Thyroid gland (tissue), 4 donors: ENCODE measurements at regions not wholly inside any gene's neighbourhood (a gene's known extent, or its start where the extent isn't known, plus 50 kb on each side); places are given as distances from the start of the nearest gene placed in this dataset.

Source experiments
- DNase-seq, 2 donors: peaks; one replicate each; pipeline ENCODE4 v3.0.0-alpha.2; 2019
- H3K27ac ChIP-seq, 3 donors: fragments of 200-600 bp; sonication (generic); 1 replicate in 2 of 3; 2 replicates in 1 of 3; pipeline ENCODE4 v1.5.1; 2016 to 2019; ENCODE audit warnings: mild to moderate bottlenecking in 1 of 3, moderate library complexity in 1 of 3
- H3K27me3 ChIP-seq: fragments of 200-600 bp; sonication (generic); one replicate; pipeline ENCODE4 v1.5.1; 2019
- H3K36me3 ChIP-seq, 2 donors: fragments of 200-600 bp; sonication (generic); one replicate each; pipeline ENCODE4 v1.5.1; 2016 to 2019
- H3K4me1 ChIP-seq, 2 donors: fragments of 200-600 bp; sonication (generic); one replicate each; pipeline ENCODE4 v1.5.1; 2017 to 2019
- H3K4me3 ChIP-seq, 3 donors: fragments of 200-600 bp; sonication (generic); replicated peaks in 1 of 3; 1 replicate in 2 of 3; 2 replicates in 1 of 3; pipeline ENCODE4 v1.5.1; 2016; ENCODE audit warnings: mild to moderate bottlenecking in 1 of 3
- H3K9me3 ChIP-seq: fragments of 200-600 bp; sonication (generic); one replicate; pipeline ENCODE4 v1.5.1; 2017
- POLR2A ChIP-seq, 2 donors: fragments of 450-650 bp; IDR thresholded peaks; one replicate each; pipeline ENCODE4 v1.6.1; 2017; ENCODE audit warnings: antibody characterized with exemption in 2 of 2, mild to moderate bottlenecking in 2 of 2, moderate library complexity in 1 of 2
- WGBS, 2 donors: methylation state at CpG; one replicate each; pipeline ENCODE4 v1.1.5; 2017; 5-methylcytosine and 5-hydroxymethylcytosine counted together
- intact Hi-C: fragments of 100-400 bp; cut with DNase I; formaldehyde crosslinking; loops from one replicate; pipeline ENCODE4 v1.15.1; 2023
- TF ChIP-seq, protein P1 (sequence below), 6 experiments: fragments of 200-600 bp in 3 of 6; fragments of 450-650 bp in 3 of 6; sonication (generic) in 3 of 6; IDR thresholded peaks; one replicate each; pipeline ENCODE4 v1.5.1; 2016 to 2019; ENCODE audit warnings: antibody characterized with exemption in 6 of 6, mild to moderate bottlenecking in 2 of 6, inconsistent platforms in 1 of 6, moderate library complexity in 1 of 6

DNA sequence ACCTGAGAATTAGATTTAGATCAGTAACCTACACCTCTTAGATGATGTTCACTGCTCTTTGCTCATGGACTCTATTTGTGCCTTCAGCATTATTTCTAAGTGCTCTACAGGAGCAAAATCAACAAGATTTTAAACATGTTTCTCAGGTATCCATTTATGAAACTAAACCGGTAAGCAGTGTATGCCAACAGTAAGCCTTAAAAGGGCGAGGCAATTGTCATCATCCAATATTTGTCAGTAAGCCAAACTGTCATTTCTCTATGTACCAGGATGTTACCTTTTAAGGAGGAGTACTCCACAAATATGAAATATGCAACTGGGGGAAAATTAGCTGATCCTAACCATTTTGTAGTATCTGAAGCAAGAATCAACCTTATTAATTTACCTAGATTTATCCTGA is 69.6 kb upstream of the ZNF184 start:
- intact Hi-C loops = no loop called here
- no peak overlapping the region for H3K27ac ChIP-seq
- 74 to 76% methylated on average over 2 of the region's 2 CpGs for WGBS, 2 donors
- TF ChIP-seq, protein P1, sequence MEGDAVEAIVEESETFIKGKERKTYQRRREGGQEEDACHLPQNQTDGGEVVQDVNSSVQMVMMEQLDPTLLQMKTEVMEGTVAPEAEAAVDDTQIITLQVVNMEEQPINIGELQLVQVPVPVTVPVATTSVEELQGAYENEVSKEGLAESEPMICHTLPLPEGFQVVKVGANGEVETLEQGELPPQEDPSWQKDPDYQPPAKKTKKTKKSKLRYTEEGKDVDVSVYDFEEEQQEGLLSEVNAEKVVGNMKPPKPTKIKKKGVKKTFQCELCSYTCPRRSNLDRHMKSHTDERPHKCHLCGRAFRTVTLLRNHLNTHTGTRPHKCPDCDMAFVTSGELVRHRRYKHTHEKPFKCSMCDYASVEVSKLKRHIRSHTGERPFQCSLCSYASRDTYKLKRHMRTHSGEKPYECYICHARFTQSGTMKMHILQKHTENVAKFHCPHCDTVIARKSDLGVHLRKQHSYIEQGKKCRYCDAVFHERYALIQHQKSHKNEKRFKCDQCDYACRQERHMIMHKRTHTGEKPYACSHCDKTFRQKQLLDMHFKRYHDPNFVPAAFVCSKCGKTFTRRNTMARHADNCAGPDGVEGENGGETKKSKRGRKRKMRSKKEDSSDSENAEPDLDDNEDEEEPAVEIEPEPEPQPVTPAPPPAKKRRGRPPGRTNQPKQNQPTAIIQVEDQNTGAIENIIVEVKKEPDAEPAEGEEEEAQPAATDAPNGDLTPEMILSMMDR (IDR thresholded peaks at IDR 0.05) = no peak
- TF ChIP-seq POLR2A (IDR thresholded peaks at IDR 0.05) = no peak
- H3K4me1 ChIP-seq = no peaks in the 10 kb centered on the region
- peaks cover 15% of the 10 kb centered on the region for H3K27me3 ChIP-seq
- no peak for DNase-seq
- no peaks in the 10 kb centered on the region for H3K9me3 ChIP-seq
- H3K4me3 ChIP-seq = no peak overlapping the region
- no peaks in the 10 kb centered on the region for H3K36me3 ChIP-seq

- 33% methylated on average over 5 of the region's 5 CpGs for WGBS, 2 donors
- no peak overlapping the region for H3K4me3 ChIP-seq
- no peak overlapping the region for H3K27ac ChIP-seq
- no peaks in the 10 kb centered on the region for H3K36me3 ChIP-seq
- DNase-seq = no peak
- no peaks in the 10 kb centered on the region for H3K4me1 ChIP-seq
- no peak for TF ChIP-seq POLR2A (IDR thresholded peaks at IDR 0.05)
- TF ChIP-seq, protein P1 (IDR thresholded peaks at IDR 0.05) = no peak
- intact Hi-C loops = no loop called here
- H3K9me3 ChIP-seq = no peaks in the 10 kb centered on the region
- peaks cover 12% of the 10 kb centered on the region for H3K27me3 ChIP-seq
These were observed 69.0 kb upstream of the ZNF184 start for GRCh38 chr6:27541933-27542297.

GRCh38 chr6:27541212-27541932 is 68.5 kb upstream of the ZNF184 start:
- DNase-seq = no peak
- intact Hi-C loops = no loop called here
- Histone ChIP-seq H3K9me3 (no peaks in the 10 kb centered on the region), H3K4me1 (no peaks in the 10 kb centered on the region), H3K36me3 (no peaks in the 10 kb centered on the region), H3K27ac (no peak overlapping the region), H3K4me3 (no peak overlapping the region), H3K27me3 (peaks cover 12% of the 10 kb centered on the region)
- TF ChIP-seq, protein P1 (IDR thresholded peaks at IDR 0.05) = no peak
- TF ChIP-seq POLR2A (IDR thresholded peaks at IDR 0.05) = no peak
- WGBS, 2 donors = 32 to 38% methylated on average over 15 of the region's 15 CpGs

- Histone ChIP-seq H3K27me3 (peaks cover 6% of the 10 kb centered on the region), H3K9me3 (no peaks in the 10 kb centered on the region), H3K4me3 (no peak overlapping the region), H3K4me1 (no peaks in the 10 kb centered on the region), H3K36me3 (no peaks in the 10 kb centered on the region), H3K27ac (no peak overlapping the region)
- intact Hi-C loops = no loop called here
- 65 to 73% methylated on average over 13 of the region's 13 CpGs for WGBS, 2 donors
- TF ChIP-seq, protein P1 (IDR thresholded peaks at IDR 0.05) = no peak
- TF ChIP-seq POLR2A (IDR thresholded peaks at IDR 0.05) = no peak
- DNase-seq = no peak
These were observed 66.6 kb upstream of the ZNF184 start for GRCh38 chr6:27539551-27539950.

- Histone ChIP-seq H3K9me3 (no peaks in the 10 kb centered on the region), H3K36me3 (no peaks in the 10 kb centered on the region), H3K27me3 (no peaks in the 10 kb centered on the region), H3K4me1 (no peaks in the 10 kb centered on the region), H3K27ac (no peak overlapping the region), H3K4me3 (no peak overlapping the region)
- intact Hi-C loops = no loop called here
- TF ChIP-seq, protein P1 (IDR thresholded peaks at IDR 0.05) = no peak
- no peak for TF ChIP-seq POLR2A (IDR thresholded peaks at IDR 0.05)
- DNase-seq = no peak
- WGBS, 2 donors = 40 to 42% methylated on average over 7 of the region's 7 CpGs
These were observed 60.1 kb upstream of the ZNF184 start for GRCh38 chr6:27532820-27533538.
